OCI-LY3 (cell line): ENCODE measurements at regions not wholly inside any gene's neighbourhood (a gene's known extent, or its start where the extent isn't known, plus 50 kb on each side); places are given as distances from the start of the nearest gene placed in this dataset.

Source experiments
- H2AFZ ChIP-seq: fragments of 200-600, 300-600 bp; shearing (Covaris generic); 2 replicates; pipeline ENCODE4 v1.6.0; 2014; ENCODE audit warnings: antibody characterized with exemption, low read depth, low read length
- H3K27ac ChIP-seq: fragments of 200-600, 300-600 bp; sonication (generic); 2 replicates; pipeline ENCODE4 v1.5.1; 2014; ENCODE audit warnings: mild to moderate bottlenecking, low read length, moderate library complexity, mixed read lengths
- H3K27me3 ChIP-seq: fragments of 200-600, 300-600 bp; sonication (generic); 2 replicates; pipeline ENCODE4 v1.6.1; 2014; ENCODE audit warnings: low read depth, low read length, mixed read lengths
- H3K36me3 ChIP-seq: fragments of 200-600, 300-600 bp; sonication (generic); replicated peaks from 2 replicates; pipeline ENCODE3; 2014; ENCODE audit warnings: low read depth, low read length, mixed read lengths
- H3K4me1 ChIP-seq: fragments of 300-600, 200-600 bp; sonication (generic); 2 replicates; pipeline ENCODE4 v1.6.1; 2014; ENCODE audit warnings: low read length, mixed read lengths
- H3K4me2 ChIP-seq: fragments of 200-600, 300-600 bp; sonication (generic); 2 replicates; pipeline ENCODE4 v1.6.1; 2014; ENCODE audit warnings: low read length, mixed read lengths
- H3K4me3 ChIP-seq: fragments of 300-600, 200-600 bp; sonication (generic); 2 replicates; pipeline ENCODE4 v1.5.1; 2014; ENCODE audit warnings: antibody characterized with exemption, mild to moderate bottlenecking, low read length, moderate library complexity
- H3K79me2 ChIP-seq: fragments of 300-600, 200-600 bp; shearing (Covaris generic); 2 replicates; pipeline ENCODE4 v1.6.1; 2014; ENCODE audit warnings: mild to moderate bottlenecking, low read length, mixed read lengths
- H3K9ac ChIP-seq: fragments of 300-600, 200-600 bp; shearing (Covaris generic); 2 replicates; pipeline ENCODE4 v1.6.0; 2014; ENCODE audit warnings: mild to moderate bottlenecking, low read length, moderate library complexity
- H3K9me3 ChIP-seq: fragments of 200-600, 300-600 bp; shearing (Covaris generic); 2 replicates; pipeline ENCODE4 v1.6.1; 2014; ENCODE audit warnings: low read length, mixed read lengths; ENCODE audit not compliant: insufficient read depth
- H4K20me1 ChIP-seq: fragments of 200-600, 300-600 bp; sonication (generic); 2 replicates; pipeline ENCODE4 v1.6.1; 2016; ENCODE audit warnings: low read length, mixed read lengths; ENCODE audit not compliant: insufficient read depth
- EZH2phosphoT487 ChIP-seq: fragments of 200-600 bp; shearing (Covaris generic); IDR thresholded peaks from 2 replicates; pipeline ENCODE4 v1.6.1; 2018; ENCODE audit warnings: antibody characterized with exemption, mixed run types, low read depth
- TF ChIP-seq, protein P1 (sequence below): fragments of 200-600, 300-600 bp; sonication (generic); IDR thresholded peaks from 2 replicates; pipeline ENCODE4 v1.5.1; 2014; ENCODE audit warnings: antibody characterized with exemption, low read length, low read depth

DNA sequence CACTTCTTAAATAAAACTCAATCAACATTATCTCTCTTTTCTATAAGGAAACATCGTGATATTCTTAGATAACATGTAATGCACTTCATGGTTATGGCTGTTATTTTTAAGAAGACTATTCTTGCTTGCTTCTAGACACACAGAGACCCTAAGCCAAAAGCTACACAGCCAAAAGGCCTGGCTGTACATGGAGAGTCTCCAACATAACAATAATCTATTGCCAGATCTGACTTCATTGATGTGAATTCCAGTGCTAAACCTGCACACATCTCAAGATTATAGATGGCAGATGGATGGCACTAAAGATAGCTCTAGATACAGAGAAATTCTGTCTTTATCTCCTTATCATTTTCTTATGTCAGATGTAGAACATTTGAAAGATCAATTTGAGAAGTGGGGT lies 811.6 kb upstream of the ZNF608 start:
- no peaks in the 10 kb centered on the region for H3K4me1 ChIP-seq
- H3K9me3 ChIP-seq: no peaks in the 10 kb centered on the region
- no peaks in the 10 kb centered on the region for H3K27me3 ChIP-seq
- H3K9ac ChIP-seq: no peak overlapping the region
- no peaks in the 10 kb centered on the region for H4K20me1 ChIP-seq
- no peak overlapping the region for H3K4me3 ChIP-seq
- H3K4me2 ChIP-seq: no peak overlapping the region
- no peak overlapping the region for H2AFZ ChIP-seq
- H3K36me3 ChIP-seq: no peaks in the 10 kb centered on the region
- H3K79me2 ChIP-seq: no peaks in the 10 kb centered on the region
- TF ChIP-seq, protein P1, sequence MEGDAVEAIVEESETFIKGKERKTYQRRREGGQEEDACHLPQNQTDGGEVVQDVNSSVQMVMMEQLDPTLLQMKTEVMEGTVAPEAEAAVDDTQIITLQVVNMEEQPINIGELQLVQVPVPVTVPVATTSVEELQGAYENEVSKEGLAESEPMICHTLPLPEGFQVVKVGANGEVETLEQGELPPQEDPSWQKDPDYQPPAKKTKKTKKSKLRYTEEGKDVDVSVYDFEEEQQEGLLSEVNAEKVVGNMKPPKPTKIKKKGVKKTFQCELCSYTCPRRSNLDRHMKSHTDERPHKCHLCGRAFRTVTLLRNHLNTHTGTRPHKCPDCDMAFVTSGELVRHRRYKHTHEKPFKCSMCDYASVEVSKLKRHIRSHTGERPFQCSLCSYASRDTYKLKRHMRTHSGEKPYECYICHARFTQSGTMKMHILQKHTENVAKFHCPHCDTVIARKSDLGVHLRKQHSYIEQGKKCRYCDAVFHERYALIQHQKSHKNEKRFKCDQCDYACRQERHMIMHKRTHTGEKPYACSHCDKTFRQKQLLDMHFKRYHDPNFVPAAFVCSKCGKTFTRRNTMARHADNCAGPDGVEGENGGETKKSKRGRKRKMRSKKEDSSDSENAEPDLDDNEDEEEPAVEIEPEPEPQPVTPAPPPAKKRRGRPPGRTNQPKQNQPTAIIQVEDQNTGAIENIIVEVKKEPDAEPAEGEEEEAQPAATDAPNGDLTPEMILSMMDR: no peak
- TF ChIP-seq EZH2phosphoT487: no peak
- H3K27ac ChIP-seq: no peak overlapping the region

DNA sequence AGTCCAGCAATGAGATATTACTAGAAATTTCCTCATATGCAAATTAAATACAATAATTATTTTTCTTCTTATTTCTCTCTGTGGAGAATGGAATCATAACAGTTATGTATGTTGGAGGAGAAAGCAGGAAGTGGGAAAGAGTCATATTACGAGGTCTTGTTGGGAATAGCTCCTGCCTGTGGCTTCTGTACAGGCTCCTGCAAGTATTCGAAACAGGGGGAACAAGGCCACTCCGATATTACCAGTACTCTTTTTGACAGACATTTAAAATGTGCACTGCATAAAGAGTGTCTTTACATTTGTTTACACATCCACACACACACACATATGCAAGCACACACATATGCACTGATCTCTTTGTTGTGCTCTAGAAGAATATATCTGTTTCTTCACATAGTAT lies 812.0 kb upstream of the ZNF608 start:
- Histone ChIP-seq H4K20me1 (no peaks in the 10 kb centered on the region), H3K36me3 (no peaks in the 10 kb centered on the region), H3K27me3 (no peaks in the 10 kb centered on the region), H3K9ac (no peak overlapping the region), H3K4me1 (no peaks in the 10 kb centered on the region), H3K27ac (no peak overlapping the region), H3K4me2 (no peak overlapping the region), H3K79me2 (no peaks in the 10 kb centered on the region), H3K4me3 (no peak overlapping the region), H3K9me3 (no peaks in the 10 kb centered on the region), H2AFZ (no peak overlapping the region)
- TF ChIP-seq, protein P1: no peak
- no peak for TF ChIP-seq EZH2phosphoT487

DNA sequence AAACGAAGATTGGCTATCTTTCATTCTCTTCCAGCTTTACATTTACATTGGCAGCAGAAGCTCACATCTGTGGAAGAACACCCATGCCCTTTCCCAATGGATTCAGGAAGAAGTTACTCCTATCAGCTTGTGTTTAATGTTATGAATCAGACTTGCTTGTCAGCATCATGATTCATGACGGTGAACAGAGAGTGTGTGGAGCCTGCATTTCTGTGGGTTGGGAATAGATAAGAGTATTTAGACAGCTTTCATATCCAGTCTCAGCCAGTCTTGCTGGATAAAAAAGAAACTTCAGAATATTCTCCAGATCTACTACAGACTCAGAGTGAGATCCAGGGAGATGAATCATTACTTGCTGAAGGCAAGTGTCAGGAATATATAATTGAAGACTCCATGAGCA lies 812.9 kb upstream of the ZNF608 start:
- Histone ChIP-seq H3K9me3 (no peaks in the 10 kb centered on the region), H4K20me1 (no peaks in the 10 kb centered on the region), H3K27ac (no peak overlapping the region), H3K4me2 (no peak overlapping the region), H3K9ac (no peak overlapping the region), H3K27me3 (no peaks in the 10 kb centered on the region), H3K4me1 (no peaks in the 10 kb centered on the region), H2AFZ (no peak overlapping the region), H3K36me3 (no peaks in the 10 kb centered on the region), H3K79me2 (no peaks in the 10 kb centered on the region), H3K4me3 (no peak overlapping the region)
- TF ChIP-seq, protein P1: no peak
- TF ChIP-seq EZH2phosphoT487: no peak

DNA sequence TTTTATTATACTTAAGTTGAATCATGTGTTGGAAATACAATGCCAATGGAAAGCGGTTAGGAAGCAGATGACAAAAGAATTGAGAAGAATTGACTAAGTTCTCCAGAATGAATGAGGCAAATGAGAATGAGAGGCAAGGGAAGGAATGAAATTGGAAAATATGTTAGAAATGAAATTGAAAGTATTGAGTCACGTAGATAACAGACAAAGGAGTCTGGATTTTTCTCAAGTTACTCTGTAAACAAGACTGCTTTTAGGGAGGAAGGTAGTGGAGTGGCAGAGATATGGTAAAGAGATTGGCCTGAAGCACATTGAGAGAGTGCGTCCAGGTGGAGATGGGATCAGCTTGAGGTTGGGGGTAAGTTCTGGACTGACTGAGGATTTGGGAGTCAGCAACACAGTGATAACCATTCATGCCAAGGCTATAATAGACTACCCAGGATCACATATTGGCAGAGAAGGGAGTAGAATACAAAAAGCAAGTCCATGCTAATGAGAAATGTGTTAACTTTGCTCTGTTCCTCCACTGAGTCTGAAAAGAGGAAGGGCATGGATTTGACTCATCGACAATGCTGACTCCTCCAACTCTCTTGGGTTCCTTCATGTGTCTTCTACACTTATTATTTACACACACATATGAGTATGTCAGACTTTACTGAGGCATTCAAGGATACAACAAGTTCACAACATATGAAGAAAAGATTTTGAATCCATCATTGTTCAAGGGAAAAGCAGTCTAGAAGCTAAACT lies 814.2 kb upstream of the ZNF608 start:
- Histone ChIP-seq H3K4me3 (no peak overlapping the region), H3K9ac (no peak overlapping the region), H3K79me2 (no peaks in the 10 kb centered on the region), H3K9me3 (no peaks in the 10 kb centered on the region), H2AFZ (no peak overlapping the region), H3K27me3 (no peaks in the 10 kb centered on the region), H3K27ac (no peak overlapping the region), H3K36me3 (no peaks in the 10 kb centered on the region), H4K20me1 (no peaks in the 10 kb centered on the region), H3K4me2 (no peak overlapping the region), H3K4me1 (no peaks in the 10 kb centered on the region)
- TF ChIP-seq, protein P1: no peak
- no peak for TF ChIP-seq EZH2phosphoT487
